SHP77 (cell line): ENCODE measurements at regions not wholly inside any gene's neighbourhood (a gene's known extent, or its start where the extent isn't known, plus 50 kb on each side); places are given as distances from the start of the nearest gene placed in this dataset.
"Not testable (repeated sequence)": the region's sequence is repeated elsewhere in the genome, so short reads cannot be mapped to it uniquely, and the experiment has no call there.

ENCODE experiments used
- DNase-seq, 2 experiments: peaks; one replicate each; lab custom pipeline; 2025; lab: John Stamatoyannopoulos, UW

- DNase-seq = no peak
Observed at GRCh38 chr7:32681174-32681518, 185.9 kb downstream of the AVL9 start.

- DNase-seq = no peak
Observed at GRCh38 chr7:32680259-32681173, 185.2 kb downstream of the AVL9 start.

GRCh38 chr7:32679192-32679591 is 183.9 kb downstream of the AVL9 start:
- DNase-seq = no peak

- no peak for DNase-seq
Observed at GRCh38 chr7:32677593-32677992, 182.3 kb downstream of the AVL9 start.

- DNase-seq = no peak
Observed at GRCh38 chr7:32676249-32676941, 181.1 kb downstream of the AVL9 start.

- no peak for DNase-seq
Observed at GRCh38 chr7:32673275-32673983, 178.1 kb downstream of the AVL9 start.

GRCh38 chr7:32670110-32671025 is 175.1 kb downstream of the AVL9 start:
- DNase-seq = peak; percentile 75 to 77

- DNase-seq = peak; percentile 49 to 78
Observed at GRCh38 chr7:32669173-32669870, 174.0 kb downstream of the AVL9 start.

- DNase-seq = not testable (repeated sequence)
Observed at GRCh38 chr7:32668387-32669097, 173.3 kb downstream of the AVL9 start.

- DNase-seq = not testable (repeated sequence)
Observed at GRCh38 chr7:32667586-32667985, 172.3 kb downstream of the AVL9 start.

- DNase-seq = not testable (repeated sequence)
Observed at GRCh38 chr7:32663805-32664211, 168.5 kb downstream of the AVL9 start.

- not testable (repeated sequence) for DNase-seq
Observed at GRCh38 chr7:32662509-32662908, 167.2 kb downstream of the AVL9 start.

GRCh38 chr7:32661929-32662328 is 166.6 kb downstream of the AVL9 start:
- no peak for DNase-seq

GRCh38 chr7:32661501-32661900 is 166.2 kb downstream of the AVL9 start:
- DNase-seq = no peak

GRCh38 chr7:32660936-32661335 is 165.6 kb downstream of the AVL9 start:
- no peak for DNase-seq

GRCh38 chr7:32659853-32660252 is 164.6 kb downstream of the AVL9 start:
- no peak for DNase-seq

- no peak for DNase-seq
Observed at GRCh38 chr7:32658467-32658869, 163.2 kb downstream of the AVL9 start.

- DNase-seq = no peak
Observed at GRCh38 chr7:32658034-32658433, 162.7 kb downstream of the AVL9 start.

GRCh38 chr7:32654549-32654948 is 159.3 kb downstream of the AVL9 start:
- DNase-seq = not testable (repeated sequence)

GRCh38 chr7:32650356-32650755 is 155.1 kb downstream of the AVL9 start:
- DNase-seq = not testable (repeated sequence)
